ENCODE measurements at regions not wholly inside any gene's neighbourhood (a gene's known extent, or its start where the extent isn't known, plus 50 kb on each side); places are given as distances from the start of the nearest gene placed in this dataset.

GRCh38 chr3:66789580-66790237 lies 208.4 kb upstream of the KBTBD8 start:
- TF ChIP-seq CTCF (IDR thresholded peaks at IDR 0.05) (no peak), POLR2A (IDR thresholded peaks at IDR 0.05) (no peak), EP300 (IDR thresholded peaks at IDR 0.05; ENCODE audit: low read depth) (no peak)

Data from transverse colon (tissue), 3 donors.